ENCODE measurements at regions not wholly inside any gene's neighbourhood (a gene's known extent, or its start where the extent isn't known, plus 50 kb on each side); places are given as distances from the start of the nearest gene placed in this dataset.

- ChIA-PET POLR2A (no interaction called here), RAD21 (ENCODE audit: low non-redundant PET in 1 of 2, low total read pairs in 2 of 2, uncharacterized antibody in 2 of 2, unreplicated experiment in 2 of 2) (no interaction called here), CTCF (no interaction called here)
- Histone ChIP-seq H3K4me1 (ENCODE audit: control insufficient read depth in 1 of 2, insufficient read depth in 2 of 2, low read length in 2 of 2) (peaks cover 0 to under 1% of the 10 kb centered on the region in 2 experiments; a peak in 1 of 4 replicates), H3K27ac (ENCODE audit: low read depth, low read length) (no peak overlapping the region), H3K9ac (ENCODE audit: low read length) (no peak overlapping the region), H3K9me2 (ENCODE audit: insufficient read depth) (no peaks in the 10 kb centered on the region), H3K9me3 (ENCODE audit: control insufficient read depth in 1 of 2, insufficient read depth in 1 of 2, low read depth in 1 of 2, low read length in 2 of 2) (no peaks in the 10 kb centered on the region), H3K4me2 (ENCODE audit: low read length) (no peak overlapping the region), H3K4me3 (replicated peaks in 1 of 2; ENCODE audit: low read depth in 1 of 2, low read length in 2 of 2) (no peak overlapping the region), H3K36me3 (ENCODE audit: control insufficient read depth in 1 of 2, insufficient read depth in 2 of 2, low read length in 2 of 2) (no peaks in the 10 kb centered on the region), H3K27me3 (ENCODE audit: insufficient read depth, low read length) (no peaks in the 10 kb centered on the region), H4K20me1 (ENCODE audit: insufficient read depth) (no peaks in the 10 kb centered on the region), H3K79me2 (ENCODE audit: insufficient read depth, low read length) (no peaks in the 10 kb centered on the region), H2AFZ (ENCODE audit: low read depth, low read length, poor library complexity, severe bottlenecking) (no peak overlapping the region)
- no TSS peak for BruUV-seq (replicated peaks)
- TF ChIP-seq FOSL1 (IDR thresholded peaks at IDR 0.05; ENCODE audit: low read depth) (no peak), JUND (IDR thresholded peaks at IDR 0.05) (no peak), MAX (IDR thresholded peaks at IDR 0.05) (no peak), EZH2phosphoT487 (IDR thresholded peaks at IDR 0.05; ENCODE audit: borderline replicate concordance) (no peak), CTCF (IDR thresholded peaks at IDR 0.05 in 2 of 3, conservative IDR thresholded peaks at IDR 0.05 in 1 of 3; ENCODE audit: borderline replicate concordance in 1 of 3, insufficient read depth in 1 of 3, low read depth in 2 of 3, low read length in 2 of 3) (no peak), ZNF274 (IDR thresholded peaks at IDR 0.05; ENCODE audit: low read depth, low read length) (no peak), EZH2 (IDR thresholded peaks at IDR 0.05) (no peak), ELF1 (IDR thresholded peaks at IDR 0.05; ENCODE audit: borderline replicate concordance, low read depth) (no peak), ATF3 (IDR thresholded peaks at IDR 0.05) (no peak), RAD21 (IDR thresholded peaks at IDR 0.05; ENCODE audit: low read depth) (no peak), REST (IDR thresholded peaks at IDR 0.05; ENCODE audit: low read depth) (no peak), YY1 (IDR thresholded peaks at IDR 0.05; ENCODE audit: extremely low read depth, insufficient replicate concordance, low read depth, low read length) (no peak), SP1 (IDR thresholded peaks at IDR 0.05; ENCODE audit: low read depth) (no peak), ZBTB33 (IDR thresholded peaks at IDR 0.05; ENCODE audit: extremely low read depth, insufficient replicate concordance, low read length) (no peak), CBX3 (IDR thresholded peaks at IDR 0.05; ENCODE audit: low read depth) (no peak), TCF7L2 (IDR thresholded peaks at IDR 0.05; ENCODE audit: borderline replicate concordance, extremely low read depth, insufficient read depth, insufficient read length) (no peak), POLR2AphosphoS5 (IDR thresholded peaks at IDR 0.05; ENCODE audit: low read depth, low read length) (no peak), ZFX (IDR thresholded peaks at IDR 0.05) (no peak), SRF (IDR thresholded peaks at IDR 0.05; ENCODE audit: low read depth) (no peak), POLR2A (IDR thresholded peaks at IDR 0.05; ENCODE audit: borderline replicate concordance, extremely low read depth, insufficient read depth, insufficient read length) (no peak)
- DNase-seq (ENCODE audit: low read depth, low spot score) = no peak
- no peak for ATAC-seq
- intact Hi-C loops (cut with micrococcal nuclease) = no loop called here
These were observed 90.6 kb downstream of the GLI2 start for GRCh38 chr2:120826260-120826648.
